GM04503 (cell line): ENCODE measurements at regions not wholly inside any gene's neighbourhood (a gene's known extent, or its start where the extent isn't known, plus 50 kb on each side); places are given as distances from the start of the nearest gene placed in this dataset.

Source experiments
- DNase-seq: peaks from one replicate; pipeline ENCODE4 v3.0.0-alpha.2; 2012; ENCODE audit warnings: low read depth

DNA sequence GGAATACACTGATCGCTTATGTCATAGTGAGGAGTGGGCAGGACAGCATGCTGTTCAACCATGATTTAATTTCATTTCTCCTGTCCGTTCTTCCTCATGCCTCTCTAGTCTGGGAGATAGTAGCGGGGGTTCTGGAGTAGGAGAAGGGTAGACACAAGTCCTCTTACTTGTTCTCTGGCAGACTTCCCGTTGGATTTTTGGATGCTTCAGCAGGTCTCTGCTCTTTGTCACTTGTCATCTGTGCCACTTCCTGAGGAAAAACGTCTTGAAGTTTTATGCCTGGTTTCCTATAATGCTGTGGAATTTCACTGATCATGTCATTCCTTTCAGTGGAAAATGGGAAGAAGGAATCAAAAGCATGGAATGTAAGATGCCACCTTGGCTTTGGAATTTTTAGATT is 154.7 kb downstream of the GATB start:
- DNase-seq, result no peak

DNA sequence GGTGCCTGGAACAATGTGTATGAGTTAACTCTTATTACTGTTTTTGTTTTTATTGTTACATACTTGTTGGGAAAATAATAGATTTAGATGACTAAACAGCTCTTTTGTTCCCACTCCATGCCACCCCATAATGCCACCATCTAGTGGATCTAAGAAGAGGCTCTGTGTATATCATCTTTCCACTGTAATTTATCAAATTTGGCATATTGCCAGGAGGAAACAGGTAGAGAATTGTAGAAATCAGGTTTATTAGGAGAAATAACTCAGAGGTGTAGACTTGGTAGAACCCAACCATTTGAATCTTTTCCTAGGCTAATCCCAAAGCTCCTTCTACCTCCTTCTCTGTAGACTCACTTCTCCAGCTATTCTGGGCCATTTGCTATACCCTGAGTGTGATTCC is 150.6 kb downstream of the GATB start:
- no peak for DNase-seq

DNA sequence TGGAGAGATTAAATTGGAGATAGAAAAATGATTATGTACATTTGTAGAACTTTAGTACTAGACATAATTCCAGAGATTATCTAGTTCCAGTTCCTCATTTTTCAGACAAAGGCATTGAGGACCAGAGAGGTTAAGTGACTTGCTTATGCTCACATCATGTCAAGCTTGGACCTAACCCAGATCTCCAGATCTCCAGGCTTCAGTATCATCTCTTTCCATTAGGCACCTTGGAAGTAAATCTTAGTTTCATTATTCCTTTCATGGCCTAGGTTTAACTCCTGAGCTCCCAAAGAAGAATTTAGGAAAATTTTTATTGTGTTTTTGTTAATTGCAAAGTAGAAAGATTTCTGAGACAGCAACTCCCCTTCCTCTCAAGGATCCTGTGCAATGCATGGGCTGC is 148.8 kb downstream of the GATB start:
- DNase-seq, result no peak

DNA sequence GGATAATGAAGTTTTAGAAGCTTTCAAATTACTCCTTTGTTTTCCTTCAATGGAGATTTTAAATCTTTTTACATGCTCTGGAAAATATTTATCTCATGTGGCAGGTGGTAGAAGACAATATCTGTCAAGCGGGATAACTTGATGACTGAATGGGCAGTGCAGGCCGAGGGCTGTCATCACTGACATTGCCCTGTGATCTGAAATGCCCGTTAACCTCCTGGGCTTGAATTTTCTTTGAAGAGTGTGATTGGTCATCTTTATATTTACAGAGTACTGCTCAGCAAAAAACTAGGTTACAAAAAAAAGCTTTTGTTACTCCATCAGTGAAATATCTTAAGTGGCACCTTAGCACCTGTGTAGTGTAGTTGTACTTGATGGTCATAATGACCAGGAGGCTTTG is 147.5 kb downstream of the GATB start:
- DNase-seq, result no peak

DNA sequence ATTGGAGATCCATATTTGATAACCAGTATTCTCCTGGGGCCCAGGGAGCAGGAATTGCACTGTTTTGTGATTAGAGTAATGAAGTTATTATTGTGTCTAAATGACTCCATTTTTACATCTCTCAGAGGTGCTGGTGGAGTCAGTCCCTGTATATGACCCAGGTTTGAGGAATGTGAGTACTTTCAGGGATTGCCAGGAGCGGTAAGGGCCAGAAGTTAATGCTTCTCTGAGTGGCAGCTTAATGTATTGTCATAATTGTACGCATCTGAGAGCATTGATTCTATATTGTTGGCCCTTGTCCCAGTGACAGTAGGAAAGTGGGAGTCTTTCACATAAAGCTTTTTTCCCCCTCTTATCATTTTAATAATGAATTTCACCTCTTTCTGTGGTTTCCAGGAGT is 146.2 kb downstream of the GATB start:
- no peak for DNase-seq

DNA sequence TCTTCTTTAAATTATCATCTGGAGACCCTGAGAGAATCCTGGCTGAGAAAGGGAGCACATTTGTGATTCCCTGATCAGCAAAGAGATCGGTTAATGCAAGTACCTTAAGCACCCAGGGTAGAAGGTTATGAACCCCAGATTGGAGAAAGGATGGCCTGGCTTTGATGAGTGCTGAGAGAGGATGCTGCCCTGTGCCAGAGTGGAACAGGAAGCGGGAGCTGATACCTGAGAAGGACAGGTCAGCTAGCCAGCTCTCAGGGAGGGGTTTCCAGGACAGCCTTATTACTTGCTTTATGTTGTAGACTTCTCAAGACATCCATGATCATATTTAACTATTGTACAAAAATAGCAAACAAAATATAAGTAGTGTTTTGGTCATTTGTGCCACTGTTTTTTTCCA is 141.9 kb downstream of the GATB start:
- no peak for DNase-seq

DNA sequence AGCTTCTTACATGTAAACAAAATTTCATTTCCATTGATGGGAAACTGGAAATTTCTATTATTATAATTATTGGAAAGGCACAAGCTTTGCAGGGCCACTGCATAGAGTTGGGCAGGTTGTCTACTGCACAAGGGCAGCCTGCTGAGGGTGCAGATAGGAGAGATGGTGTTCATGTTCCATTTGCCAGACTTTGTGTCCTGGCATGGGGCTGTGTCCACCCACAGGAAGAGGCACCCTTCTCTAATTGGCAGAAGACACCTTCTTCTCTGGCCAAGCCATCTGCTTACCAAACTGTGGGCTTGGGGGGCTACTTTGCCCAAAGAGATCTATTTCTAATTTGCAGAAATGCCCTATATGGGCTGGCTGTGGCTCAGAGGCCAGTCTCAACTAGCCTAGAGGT is 140.7 kb downstream of the GATB start:
- DNase-seq, result no peak
